Fibroblast of villous mesenchyme (primary cell): ENCODE measurements at regions not wholly inside any gene's neighbourhood (a gene's known extent, or its start where the extent isn't known, plus 50 kb on each side); places are given as distances from the start of the nearest gene placed in this dataset.
"Not testable (repeated sequence)": the region's sequence is repeated elsewhere in the genome, so short reads cannot be mapped to it uniquely, and the experiment has no call there.

Experiments
- DNase-seq: peaks from one replicate; pipeline ENCODE4 v3.0.0-alpha.2; 2010; ENCODE audit warnings: low read depth
- H3K4me3 ChIP-seq: 2 replicates; pipeline ENCODE4 v1.5.1; 2011; ENCODE audit warnings: low read depth, mild to moderate bottlenecking, low read length
- CTCF ChIP-seq: IDR thresholded peaks from 2 replicates; pipeline ENCODE4 v1.5.1; 2012; ENCODE audit warnings: low read depth, mild to moderate bottlenecking, low read length; ENCODE audit not compliant: insufficient read depth

GRCh38 chrX:41009850-41010846, 75.1 kb upstream of the USP9X start:
- peak; percentile 92 for DNase-seq
- peak overlapping the region; percentile 47 for H3K4me3 ChIP-seq
- peak; percentile 18 for TF ChIP-seq CTCF

- TF ChIP-seq CTCF: no peak
- no peak overlapping the region for H3K4me3 ChIP-seq
- peak; percentile 15 for DNase-seq
These were observed 70.4 kb upstream of the USP9X start for GRCh38 chrX:41014776-41015360.

GRCh38 chrX:41017785-41018184, 67.5 kb upstream of the USP9X start:
- DNase-seq, H3K4me3 ChIP-seq: not testable (repeated sequence)

- H3K4me3 ChIP-seq, DNase-seq: not testable (repeated sequence)
These were observed 66.7 kb upstream of the USP9X start for GRCh38 chrX:41018391-41019040.

- DNase-seq: no peak
These were observed 66.2 kb upstream of the USP9X start for GRCh38 chrX:41019041-41019392.

GRCh38 chrX:41022566-41022965, 62.7 kb upstream of the USP9X start:
- no peak for TF ChIP-seq CTCF
- no peak overlapping the region for H3K4me3 ChIP-seq
- DNase-seq: peak; percentile 60

More at GRCh38 chrX:41019041-41019392, 66.2 kb upstream of the USP9X start:
- TF ChIP-seq CTCF: no peak
- H3K4me3 ChIP-seq: no peak overlapping the region

GRCh38 chrX:41023098-41023497, 62.1 kb upstream of the USP9X start:
- no peak overlapping the region for H3K4me3 ChIP-seq
- no peak for DNase-seq
- no peak for TF ChIP-seq CTCF
